NCI-H1436 treated with DMSO at 0.1 percent for 48 hours (cell line): ENCODE measurements at regions not wholly inside any gene's neighbourhood (a gene's known extent, or its start where the extent isn't known, plus 50 kb on each side); places are given as distances from the start of the nearest gene placed in this dataset.
"Not testable (repeated sequence)": the region's sequence is repeated elsewhere in the genome, so short reads cannot be mapped to it uniquely, and the experiment has no call there.

Experiments used
- DNase-seq: peaks from one replicate; lab custom pipeline; 2025; lab: John Stamatoyannopoulos, UW

DNA sequence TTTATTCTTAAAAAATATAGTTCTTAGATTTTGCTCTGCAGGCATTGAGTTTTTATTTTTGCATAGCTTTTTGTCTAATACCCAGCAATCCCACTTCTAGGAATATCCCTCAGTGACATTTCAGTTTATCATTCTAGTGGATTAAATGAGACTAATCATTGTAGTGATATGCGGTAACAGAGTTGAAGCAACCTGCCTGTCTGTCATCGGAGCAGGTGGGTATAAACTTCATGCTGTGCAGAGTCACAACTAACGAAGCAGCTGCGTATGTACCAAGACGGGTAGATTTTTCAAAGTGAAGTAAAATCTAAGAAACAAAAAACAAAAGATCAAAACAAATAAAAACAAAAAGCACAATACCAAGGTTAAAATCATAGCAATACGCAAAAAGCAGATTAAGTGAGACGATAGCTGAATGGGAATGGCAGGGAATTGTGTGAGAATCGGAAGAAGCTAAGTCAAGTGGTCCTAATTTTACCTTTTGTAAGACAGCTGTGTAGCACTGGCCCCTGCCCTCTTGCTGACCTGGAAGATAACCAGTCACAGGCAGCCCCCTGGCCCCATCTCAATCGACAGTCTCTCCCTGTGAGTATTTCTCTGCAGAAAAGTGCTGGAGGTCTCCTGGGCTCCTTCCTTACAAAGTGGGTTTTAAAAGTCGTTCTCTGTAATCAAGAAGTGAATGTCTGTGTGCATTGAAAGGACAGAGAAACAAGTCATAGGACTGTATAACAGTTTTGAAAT lies 169.2 kb downstream of the OR2B2 start:
- DNase-seq = no peak

DNA sequence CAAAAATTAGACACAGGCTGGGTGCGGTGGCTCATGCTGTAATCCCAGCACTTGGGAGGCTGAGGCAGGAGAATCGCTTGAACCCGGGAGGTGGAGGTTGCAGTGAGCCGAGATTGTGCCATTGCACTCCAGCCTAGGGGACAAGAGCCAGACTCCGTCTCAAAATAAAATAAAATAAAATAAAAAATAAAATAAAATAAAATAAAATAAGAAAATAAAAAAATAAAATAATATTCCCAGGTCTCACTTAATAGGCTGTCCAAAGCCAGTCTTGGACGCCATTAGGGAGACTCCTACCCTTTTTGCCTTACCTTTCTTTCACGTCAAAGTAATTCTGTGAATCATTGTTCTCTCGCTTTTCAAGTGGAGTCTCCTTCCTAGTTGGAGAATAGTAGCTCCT lies 172.3 kb downstream of the OR2B2 start:
- not testable (repeated sequence) for DNase-seq

DNA sequence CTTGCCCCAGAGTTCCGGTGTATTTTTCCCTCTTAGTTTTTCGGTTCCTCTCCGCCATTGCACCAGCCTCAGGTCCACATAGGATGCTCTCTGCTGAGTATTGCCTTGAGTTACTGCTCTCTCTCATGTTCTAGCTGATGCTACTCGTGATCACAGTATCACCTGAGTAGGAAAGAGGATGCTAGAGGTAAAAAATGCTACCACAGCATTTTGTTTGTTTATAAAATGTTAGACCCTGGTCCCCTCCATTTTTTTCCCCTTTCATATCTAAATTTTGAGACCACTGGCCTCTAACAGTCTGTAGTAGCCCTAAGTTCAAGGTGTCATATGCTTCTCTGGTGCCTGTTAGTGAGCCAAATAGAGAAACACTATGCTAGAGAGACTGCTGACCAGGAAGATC lies 175.5 kb downstream of the OR2B2 start:
- no peak for DNase-seq

DNA sequence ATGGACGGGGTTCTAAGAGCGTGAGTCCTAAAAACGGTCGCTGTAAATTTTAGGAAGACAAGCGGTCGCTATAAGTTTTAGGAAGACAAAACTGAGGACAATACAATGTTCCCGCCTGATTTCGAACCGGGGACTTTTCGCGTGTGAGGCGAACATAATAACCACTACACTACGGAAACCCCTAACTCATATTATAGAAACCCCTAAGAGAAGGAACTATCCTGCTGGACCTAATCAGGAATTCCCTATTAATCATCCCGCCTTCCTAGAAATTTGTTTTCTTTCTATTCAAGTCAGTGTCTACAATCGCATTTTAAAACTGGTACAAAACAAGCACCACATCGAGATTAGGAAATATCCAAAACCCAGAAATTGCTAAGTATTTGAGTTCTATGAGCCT lies 183.8 kb downstream of the OR2B2 start:
- no peak for DNase-seq

DNA sequence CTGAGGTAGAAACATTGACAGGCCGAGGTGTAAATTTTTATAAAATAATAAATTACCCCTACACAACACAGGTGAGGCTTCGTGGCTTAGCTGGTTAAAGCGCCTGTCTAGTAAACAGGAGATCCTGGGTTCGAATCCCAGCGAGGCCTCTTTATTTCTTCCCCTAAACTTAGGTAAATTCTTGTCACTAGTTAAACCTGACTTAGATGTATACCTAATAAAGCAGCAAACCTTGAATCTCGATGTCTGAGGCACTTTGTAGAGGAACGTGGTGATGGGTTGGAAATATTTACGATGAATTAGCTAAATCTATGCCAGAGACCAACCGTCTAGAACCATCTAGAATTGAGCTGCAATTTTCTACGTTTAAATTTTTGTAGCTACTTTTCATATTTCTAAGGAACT lies 185.6 kb downstream of the OR2B2 start:
- no peak for DNase-seq

DNA sequence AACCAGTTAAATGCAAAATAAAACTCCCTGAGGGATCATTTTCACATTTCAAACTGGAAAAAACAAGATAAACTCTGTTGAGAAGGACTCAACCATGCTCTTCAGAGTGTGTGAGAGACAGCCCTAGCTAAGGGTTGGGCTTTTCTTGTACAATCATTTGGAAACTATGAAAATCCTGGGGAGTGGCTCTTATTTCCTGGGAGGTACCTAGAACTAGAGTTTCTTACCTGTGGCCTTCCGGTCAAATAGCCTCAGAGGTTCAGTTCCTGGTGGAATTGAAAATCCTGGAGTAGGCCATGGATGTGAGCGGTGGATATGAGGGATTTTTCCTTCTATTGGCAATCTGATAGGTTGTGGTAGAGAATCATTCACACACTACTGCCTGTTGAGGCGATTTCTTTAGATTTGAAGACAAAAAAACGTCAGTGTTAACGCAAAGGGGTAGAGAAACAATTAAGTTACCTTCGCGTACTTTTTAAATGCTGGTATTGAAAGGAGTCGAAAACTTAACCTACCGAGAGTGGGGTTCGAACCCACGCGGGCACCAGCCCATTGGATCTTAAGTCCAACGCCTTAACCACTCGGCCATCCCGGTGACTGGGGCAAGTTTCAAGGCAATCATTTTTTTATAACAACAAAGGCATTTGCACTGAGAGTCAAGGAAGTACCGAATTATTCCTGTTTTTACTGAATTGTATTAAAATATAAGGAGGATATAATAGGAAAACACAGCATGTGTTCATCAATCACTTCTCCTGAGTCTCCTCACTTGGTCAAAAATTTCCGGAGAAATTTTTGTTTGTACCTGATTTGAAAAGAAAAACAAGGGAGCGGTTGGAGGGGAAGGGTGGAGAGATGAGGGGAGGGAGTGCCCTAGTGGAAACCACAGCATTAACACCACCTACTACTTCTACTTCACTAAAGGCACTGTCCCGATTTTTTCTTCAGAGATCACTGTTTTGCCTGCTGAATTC lies 191.3 kb downstream of the OR2B2 start:
- DNase-seq = no peak

DNA sequence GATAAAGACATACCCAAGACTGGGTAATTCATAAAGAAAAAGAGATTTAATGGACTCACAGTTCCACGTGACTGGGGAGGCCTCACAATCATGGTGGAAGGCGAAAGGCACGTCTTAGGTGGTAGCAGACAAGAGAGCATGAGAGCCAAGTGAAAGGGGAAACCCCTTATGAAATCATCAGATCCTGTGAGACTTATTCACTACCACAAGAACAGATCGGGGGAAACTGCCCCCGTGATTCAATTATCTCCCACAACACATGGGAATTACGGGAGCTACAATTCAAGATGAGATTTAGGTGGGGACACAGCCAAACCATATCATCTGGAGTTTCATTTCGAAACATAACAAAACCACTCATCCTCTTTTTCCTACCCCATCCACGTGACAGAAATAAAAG lies 193.2 kb downstream of the OR2B2 start:
- not testable (repeated sequence) for DNase-seq

DNA sequence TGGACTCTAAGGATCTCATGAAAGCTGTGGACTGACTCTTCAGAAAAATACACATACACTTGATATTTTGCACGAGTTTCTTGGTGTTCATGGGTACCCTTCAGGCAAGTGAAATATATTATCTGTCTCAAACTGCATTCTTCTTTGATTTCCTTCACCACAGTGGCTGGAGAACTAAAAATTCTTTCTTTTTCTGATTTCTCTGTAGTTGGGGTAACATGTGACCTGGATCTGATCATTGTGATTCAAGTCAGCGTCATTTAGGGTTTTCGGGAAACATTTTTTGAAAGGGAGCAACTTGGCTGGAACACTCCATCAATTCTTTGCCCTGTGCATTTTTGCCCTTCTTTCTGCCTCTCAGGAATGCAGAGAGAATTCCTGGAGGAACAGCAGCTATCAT lies 205.8 kb downstream of the OR2B2 start:
- DNase-seq = no peak

DNA sequence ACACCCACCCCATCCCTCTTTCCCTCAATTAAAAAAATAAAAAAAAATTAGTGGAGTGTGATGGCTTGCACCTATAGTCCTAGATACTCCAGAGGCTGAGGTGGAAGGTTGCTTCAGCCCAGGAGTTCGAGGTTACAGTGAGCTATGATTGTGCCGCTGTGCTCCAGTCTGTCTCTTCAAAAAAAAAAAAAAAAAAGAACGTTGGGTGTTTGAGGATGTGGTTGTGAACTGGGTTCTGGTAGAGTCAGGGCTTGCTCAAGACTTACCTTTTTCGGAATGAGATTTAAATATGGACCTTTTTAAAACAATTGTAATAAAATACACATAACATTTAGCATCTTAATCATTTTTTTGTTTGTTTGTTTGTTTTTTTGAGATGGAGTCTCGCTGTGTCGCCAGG lies 211.9 kb downstream of the OR2B2 start:
- DNase-seq = no peak

DNA sequence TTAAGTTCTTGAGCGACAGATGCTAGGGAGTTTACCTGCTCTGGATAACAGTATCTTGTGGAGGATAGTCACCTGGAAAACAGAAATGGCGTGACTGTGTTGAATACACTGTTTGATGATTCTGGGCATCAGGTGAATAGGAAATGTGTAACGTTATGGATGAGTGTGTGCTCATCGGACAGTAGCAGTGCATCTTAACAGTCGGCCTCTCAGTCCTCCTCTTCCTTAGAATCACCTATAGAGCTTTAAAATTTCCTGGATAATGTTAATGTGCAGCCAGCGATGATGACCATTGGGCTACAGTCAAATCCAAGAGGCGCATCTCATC lies 217.7 kb downstream of the OR2B2 start:
- DNase-seq = no peak

DNA sequence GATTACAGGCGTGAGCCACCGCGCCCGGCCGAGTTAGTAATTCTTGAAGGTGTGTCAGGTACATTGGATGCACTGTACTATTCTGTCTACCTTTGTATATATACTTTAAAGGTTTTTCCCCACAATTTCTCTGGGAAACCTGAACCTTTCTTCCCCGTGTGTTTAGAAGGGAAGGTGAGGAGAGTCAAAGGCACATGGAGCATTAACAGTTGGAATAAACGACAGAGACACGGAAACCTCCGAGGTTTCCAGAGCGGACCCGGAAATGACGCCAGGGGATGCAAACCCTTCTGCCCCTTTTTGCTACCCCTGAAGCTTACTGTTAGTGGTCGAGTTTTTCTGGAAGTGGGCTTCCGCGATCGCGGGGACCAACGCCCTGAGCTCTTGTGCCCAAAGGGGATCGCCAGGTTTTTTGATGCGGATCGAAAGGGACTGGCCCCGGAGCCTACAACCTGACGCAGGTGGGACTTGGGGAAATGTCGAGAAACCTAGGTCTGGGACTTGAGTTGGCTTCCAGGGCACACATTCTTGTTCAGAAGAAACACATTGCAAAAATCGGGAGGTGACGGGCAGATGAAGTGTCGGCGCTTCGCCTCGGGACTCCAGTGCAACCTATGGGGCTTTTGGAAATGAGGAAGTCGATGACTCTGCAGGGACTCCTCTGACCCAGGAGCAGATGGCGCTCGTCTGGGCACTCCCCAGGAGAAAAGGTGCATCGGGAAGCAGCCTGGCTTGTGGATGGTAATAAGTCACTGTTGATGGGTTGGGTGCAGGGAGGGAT lies 218.2 kb downstream of the OR2B2 start:
- no peak for DNase-seq

DNA sequence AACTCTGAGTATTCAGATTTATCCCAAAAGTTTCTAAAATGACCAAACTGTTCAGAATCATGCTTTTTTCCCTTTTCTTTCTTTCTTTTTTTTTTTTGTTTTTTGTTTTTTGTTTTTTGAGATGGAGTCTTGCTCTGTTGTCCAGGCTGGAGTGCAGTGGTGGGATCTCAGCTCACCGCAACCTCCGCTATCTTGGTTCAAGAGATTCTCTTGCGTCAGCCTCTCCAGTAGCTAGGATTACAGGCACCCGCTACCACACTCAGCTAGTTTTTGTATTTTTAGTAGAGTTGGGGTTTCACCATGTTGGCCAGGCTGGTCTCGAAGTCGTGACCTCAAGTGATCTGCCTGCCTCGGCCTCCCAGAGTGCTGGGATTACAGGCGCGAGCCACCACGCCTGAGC lies 219.2 kb upstream of the ZNF184 start:
- not testable (repeated sequence) for DNase-seq

DNA sequence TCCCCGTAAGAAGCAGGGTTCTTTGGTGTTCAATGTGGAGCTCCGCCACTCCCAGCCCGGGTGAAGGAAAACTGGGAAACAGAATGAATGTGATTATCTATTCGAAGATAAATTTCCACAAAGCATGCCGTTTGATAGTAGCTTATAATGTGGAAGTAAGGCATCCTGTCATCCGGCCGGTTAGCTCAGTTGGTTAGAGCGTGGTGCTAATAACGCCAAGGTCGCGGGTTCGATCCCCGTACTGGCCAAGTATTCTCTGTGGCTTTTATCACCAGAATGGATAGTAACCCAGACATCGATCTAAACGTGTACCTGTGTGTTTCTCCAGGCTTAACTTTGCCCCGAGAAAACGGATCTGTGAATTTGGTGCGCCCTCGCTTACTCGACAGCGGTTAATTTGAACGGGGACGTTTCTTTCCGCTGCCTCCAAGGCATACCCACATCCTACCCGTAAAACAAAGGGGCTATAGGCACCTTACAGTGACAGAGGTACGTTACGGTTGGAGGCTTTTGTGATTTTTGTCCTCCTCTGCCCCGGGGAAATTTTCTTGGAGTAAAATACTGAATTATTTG lies 215.2 kb upstream of the ZNF184 start:
- no peak for DNase-seq

DNA sequence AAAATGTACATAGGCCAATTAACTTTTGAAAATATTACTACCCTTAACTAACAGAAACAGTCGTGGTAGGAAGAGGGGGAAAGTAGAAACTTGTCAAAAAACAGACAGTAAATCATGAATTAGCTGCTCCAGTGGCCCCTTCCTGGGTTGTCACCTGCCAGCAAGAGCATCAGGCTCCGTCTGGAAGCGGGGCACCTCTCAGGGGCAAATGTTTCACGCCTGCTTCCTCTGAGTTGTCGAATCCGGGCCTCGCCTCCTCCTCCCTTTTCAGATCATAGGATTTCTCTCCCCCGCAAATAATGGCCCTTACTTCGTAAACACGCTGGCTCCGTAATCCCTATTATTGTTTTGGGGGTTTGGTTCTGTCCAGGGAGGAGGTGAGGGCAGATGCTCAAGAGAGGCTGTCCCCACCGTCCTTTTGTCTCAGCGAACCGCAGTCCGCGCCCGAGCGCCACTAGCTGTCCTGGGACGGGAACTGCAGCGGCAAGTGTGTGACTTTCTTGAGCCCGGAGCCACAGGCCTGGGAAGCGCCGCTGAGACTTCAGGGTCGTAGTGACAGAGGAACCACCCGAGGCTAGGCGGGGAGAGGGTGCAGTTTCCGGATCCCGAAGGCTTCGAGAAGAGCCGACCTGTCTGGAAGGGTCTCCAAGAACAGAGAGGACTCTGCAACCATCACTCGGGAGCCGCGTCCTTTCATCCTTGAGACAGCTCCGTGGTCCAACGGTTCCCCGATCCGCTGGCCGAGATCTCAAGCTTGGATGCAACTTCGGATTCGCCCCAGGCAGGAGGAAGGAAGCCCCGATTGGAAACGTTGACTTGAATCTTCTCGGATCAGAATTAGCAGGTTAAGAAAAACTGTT lies 214.5 kb upstream of the ZNF184 start:
- no peak for DNase-seq

DNA sequence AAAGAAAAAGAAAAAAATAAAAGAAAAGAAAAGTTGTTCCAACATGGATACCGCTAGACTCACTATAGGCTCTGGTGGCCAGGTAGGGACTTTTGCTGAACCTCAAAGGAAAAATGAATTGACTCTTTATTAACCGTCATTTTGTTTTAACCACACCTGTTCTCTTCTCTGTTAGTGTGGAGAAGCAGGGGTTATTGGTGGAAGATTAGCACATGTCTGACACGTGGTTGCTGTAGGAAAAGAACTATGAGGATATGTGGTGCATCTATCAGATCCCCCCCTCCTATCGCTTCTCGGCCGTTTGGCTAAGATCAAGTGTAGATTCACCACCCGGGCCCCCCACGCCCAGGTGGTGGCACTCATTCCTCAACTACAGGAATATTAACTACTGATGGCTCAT lies 212.4 kb upstream of the ZNF184 start:
- DNase-seq = no peak

DNA sequence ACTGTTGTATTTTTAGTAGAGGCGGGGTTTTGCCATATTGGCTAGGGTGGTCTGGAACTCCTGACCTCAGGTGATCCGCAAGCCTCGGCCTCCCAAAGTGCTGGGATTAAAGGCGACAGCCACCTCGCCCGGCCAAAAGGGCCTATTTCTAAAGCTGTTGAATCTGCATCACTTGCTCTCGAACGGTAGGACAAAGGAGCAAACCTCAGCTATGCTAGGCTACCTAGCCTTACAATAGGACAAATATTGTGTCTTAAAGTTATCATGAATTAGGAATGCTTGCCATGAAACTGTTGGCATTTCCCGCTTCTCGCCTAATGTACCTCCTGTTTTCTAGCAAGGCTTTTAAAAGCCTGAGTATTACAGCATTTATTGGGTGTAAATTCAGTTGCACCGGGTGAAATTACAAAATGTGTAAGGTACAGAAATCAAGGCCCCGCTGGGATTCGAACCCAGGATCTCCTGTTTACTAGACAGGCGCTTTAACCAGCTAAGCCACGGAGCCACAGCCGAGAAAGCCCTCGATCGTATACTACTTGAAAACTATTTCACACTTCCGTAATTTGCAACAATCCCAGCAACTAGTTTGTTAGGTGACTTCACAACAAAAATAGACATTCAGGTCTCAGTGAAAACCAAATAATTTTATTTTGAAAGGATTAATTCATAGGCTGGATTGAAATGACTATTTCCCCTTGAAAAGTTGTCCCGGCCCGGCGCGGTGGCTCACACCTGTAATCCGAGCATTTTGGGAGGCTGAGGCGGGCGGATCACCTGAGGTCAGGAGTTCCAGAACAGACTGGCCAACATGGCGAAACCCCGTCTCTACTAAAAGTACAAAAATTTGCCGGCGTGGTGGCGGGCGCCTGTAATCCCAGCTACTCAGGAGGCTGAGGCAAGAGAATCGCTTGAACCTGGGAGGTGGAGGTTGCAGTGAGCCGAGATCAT lies 211.6 kb upstream of the ZNF184 start:
- no peak for DNase-seq

DNA sequence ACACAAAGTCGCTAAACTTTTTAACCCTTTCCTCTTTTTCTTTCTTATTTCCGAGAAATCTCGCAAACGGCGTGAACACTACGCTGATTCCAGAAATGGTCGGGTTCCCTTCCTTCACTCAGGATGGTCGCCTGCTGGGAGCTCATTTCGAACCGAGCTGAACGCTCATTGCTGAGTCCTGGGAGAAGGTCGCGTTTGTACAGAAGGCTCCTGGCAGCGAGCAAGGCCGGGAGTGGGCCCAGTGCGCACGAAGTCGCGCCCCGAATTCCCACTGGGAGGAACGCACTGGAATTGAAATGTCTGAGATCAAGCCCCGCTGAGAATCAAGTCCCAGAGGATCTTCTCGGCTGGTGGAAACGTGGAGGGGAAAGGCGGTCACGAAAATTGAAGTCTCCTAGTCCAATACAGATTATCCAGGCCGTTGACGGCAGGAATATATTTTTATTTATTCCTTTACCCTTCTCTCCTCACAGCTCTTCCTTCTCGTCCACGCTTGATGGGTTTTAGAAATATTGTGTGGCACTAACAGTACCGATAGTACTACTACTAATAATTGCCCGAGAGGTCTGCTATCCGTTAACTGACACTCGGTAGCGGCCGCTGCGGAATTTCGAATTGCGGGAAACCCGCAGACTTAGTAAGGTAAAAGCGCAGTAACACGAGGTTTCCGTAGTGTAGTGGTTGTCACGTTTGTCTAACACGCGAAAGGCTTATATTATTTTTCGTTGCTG lies 207.2 kb upstream of the ZNF184 start:
- no peak for DNase-seq

DNA sequence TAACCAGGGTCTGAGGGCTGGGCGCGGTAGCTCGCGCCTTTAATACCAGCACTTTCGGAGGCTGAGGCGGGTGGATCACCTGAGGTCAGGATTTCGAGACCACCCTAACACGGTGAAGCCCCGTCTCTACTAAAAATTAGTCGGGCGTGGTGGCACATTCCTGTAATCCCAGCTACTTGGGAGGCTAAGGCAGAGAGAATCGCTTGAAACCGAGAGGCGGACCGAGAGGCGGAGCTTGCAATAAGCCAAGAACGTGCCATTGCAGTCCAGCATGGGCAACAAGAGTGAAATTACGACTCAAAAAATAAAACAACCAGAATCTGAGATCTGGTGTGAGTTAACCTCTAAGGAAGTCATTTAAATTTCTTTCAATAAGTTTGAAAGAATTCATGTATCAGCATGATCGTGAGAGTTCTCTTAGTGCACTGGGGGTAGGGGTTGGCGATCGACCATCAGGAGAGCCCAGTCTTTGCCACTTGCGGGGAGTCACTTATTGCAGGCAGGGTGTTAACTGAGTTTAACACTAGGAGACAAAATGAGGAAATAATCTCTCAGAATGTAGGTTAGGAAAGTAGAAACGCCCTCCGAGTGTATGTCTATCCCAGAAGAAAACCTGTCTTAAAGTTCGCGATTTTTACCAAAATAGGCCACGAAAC lies 206.5 kb upstream of the ZNF184 start:
- DNase-seq = no peak

DNA sequence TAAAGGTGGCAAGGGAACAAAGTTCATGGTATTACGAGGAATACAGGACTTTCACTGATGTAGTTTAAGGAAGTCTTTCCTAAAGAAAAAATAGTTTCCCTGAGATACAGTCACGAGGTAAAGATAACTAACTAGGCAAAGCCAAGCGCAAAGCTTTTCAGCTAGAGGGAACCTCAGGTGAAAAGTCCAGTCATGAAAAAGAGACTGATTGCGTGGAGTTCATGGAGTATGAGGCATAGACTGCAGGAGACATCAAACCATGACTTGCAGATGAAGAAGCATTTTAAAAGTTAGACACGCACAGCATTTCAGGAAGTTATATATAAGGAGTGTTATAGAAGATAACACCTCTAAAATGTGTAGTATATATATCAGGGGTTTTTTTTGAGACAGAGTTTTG lies 205.6 kb upstream of the ZNF184 start:
- DNase-seq = no peak
